Mesenchymal stem cell (in vitro differentiated cells and primary cell): ENCODE measurements at regions not wholly inside any gene's neighbourhood (a gene's known extent, or its start where the extent isn't known, plus 50 kb on each side); places are given as distances from the start of the nearest gene placed in this dataset.

Experiments used
- DNase-seq: peaks from one replicate; pipeline ENCODE4 v3.0.0-alpha.2; 2013
- H2AFZ ChIP-seq: one replicate; pipeline ENCODE4 v1.6.1; 2013; ENCODE audit warnings: low read depth, mild to moderate bottlenecking, control low read depth, inconsistent platforms, low read length, moderate library complexity
- H2AK5ac ChIP-seq: 2 replicates; pipeline ENCODE4 v1.6.1; 2013; ENCODE audit warnings: low read length, moderate library complexity, mild to moderate bottlenecking, inconsistent platforms; ENCODE audit not compliant: severe bottlenecking
- H2BK120ac ChIP-seq: one replicate; pipeline ENCODE4 v1.6.1; 2013; ENCODE audit warnings: low read depth, mild to moderate bottlenecking, inconsistent platforms, low read length, moderate library complexity
- H2BK12ac ChIP-seq, 2 experiments: one replicate each; pipeline ENCODE4 v1.6.1; 2013; ENCODE audit warnings: inconsistent platforms in 2 of 2, low read length in 2 of 2, mild to moderate bottlenecking in 2 of 2, moderate library complexity in 2 of 2, control low read depth in 1 of 2
- H2BK15ac ChIP-seq: one replicate; pipeline ENCODE4 v1.6.1; 2013; ENCODE audit warnings: mild to moderate bottlenecking, low read depth, inconsistent platforms; ENCODE audit not compliant: poor library complexity, severe bottlenecking
- H2BK5ac ChIP-seq: 2 replicates; pipeline ENCODE4 v1.6.1; 2013; ENCODE audit warnings: low read depth, mild to moderate bottlenecking, low read length, control low read depth, inconsistent platforms; ENCODE audit not compliant: poor library complexity, severe bottlenecking
- H3K14ac ChIP-seq, 2 experiments: one replicate each; pipeline ENCODE4 v1.6.1; 2013; ENCODE audit warnings: inconsistent platforms in 2 of 2, low read length in 2 of 2, control low read depth in 1 of 2, mild to moderate bottlenecking in 1 of 2, moderate library complexity in 1 of 2
- H3K18ac ChIP-seq, 2 experiments: one replicate each; pipeline ENCODE4 v1.6.1; 2013; ENCODE audit warnings: inconsistent platforms in 2 of 2, low read length in 2 of 2, control low read depth in 1 of 2, low read depth in 1 of 2, mild to moderate bottlenecking in 1 of 2
- H3K23ac ChIP-seq, 2 experiments: one replicate each; pipeline ENCODE4 v1.6.1; 2013; ENCODE audit warnings: inconsistent platforms in 2 of 2, low read length in 2 of 2, mild to moderate bottlenecking in 2 of 2, moderate library complexity in 2 of 2, control low read depth in 1 of 2
- H3K27ac ChIP-seq: 2 replicates; pipeline ENCODE4 v1.5.1; 2013; ENCODE audit warnings: mild to moderate bottlenecking, moderate library complexity, low read length, control low read depth, inconsistent platforms; ENCODE audit not compliant: poor library complexity, severe bottlenecking
- H3K27me3 ChIP-seq, 2 experiments: 2 replicates each; pipeline versions ENCODE4 v1.6.1 to v1.7.0; 2013; ENCODE audit warnings: low read length in 2 of 2, mild to moderate bottlenecking in 2 of 2, moderate library complexity in 2 of 2, control low read depth in 1 of 2, inconsistent platforms in 1 of 2; ENCODE audit not compliant: control insufficient read depth in 1 of 2, insufficient read depth in 1 of 2
- H3K36me3 ChIP-seq, 2 experiments: 2 replicates each; pipeline versions ENCODE4 v1.6.1 to v1.7.0; 2013; ENCODE audit warnings: low read length in 2 of 2, control low read depth in 1 of 2, inconsistent platforms in 1 of 2, low read depth in 1 of 2, mild to moderate bottlenecking in 1 of 2; ENCODE audit not compliant: insufficient read depth in 2 of 2, control insufficient read depth in 1 of 2
- H3K4ac ChIP-seq, 2 experiments: one replicate each; pipeline ENCODE4 v1.6.1; 2013; ENCODE audit warnings: inconsistent platforms in 2 of 2, low read length in 2 of 2, mild to moderate bottlenecking in 2 of 2, moderate library complexity in 2 of 2, control low read depth in 1 of 2, low read depth in 1 of 2
- H3K4me1 ChIP-seq: 2 replicates; pipeline ENCODE4 v1.6.1; 2013; ENCODE audit warnings: low read depth, low read length, control low read depth; ENCODE audit not compliant: control insufficient read depth, insufficient read depth
- H3K4me2 ChIP-seq: 2 replicates; pipeline ENCODE4 v1.6.1; 2013; ENCODE audit warnings: low read length, mild to moderate bottlenecking, inconsistent platforms; ENCODE audit not compliant: poor library complexity, severe bottlenecking
- H3K4me3 ChIP-seq, 2 experiments: 2 replicates each; pipeline versions ENCODE4 v1.5.1 to v1.7.0; 2013; ENCODE audit warnings: low read length in 2 of 2, mild to moderate bottlenecking in 2 of 2, control low read depth in 1 of 2, low read depth in 1 of 2; ENCODE audit not compliant: insufficient read depth in 1 of 2
- H3K79me1 ChIP-seq: replicated peaks from 2 replicates; pipeline ENCODE4 v1.6.1; 2013; ENCODE audit warnings: mild to moderate bottlenecking, control low read depth, low read length, inconsistent platforms; ENCODE audit not compliant: poor library complexity, severe bottlenecking
- H3K9ac ChIP-seq: 2 replicates; pipeline ENCODE4 v1.7.0; 2013; ENCODE audit warnings: mild to moderate bottlenecking, low read length, moderate library complexity
- H3K9me3 ChIP-seq: 2 replicates; pipeline ENCODE4 v1.7.0; 2013; ENCODE audit warnings: mild to moderate bottlenecking, low read length; ENCODE audit not compliant: control insufficient read depth
- H4K8ac ChIP-seq: one replicate; pipeline ENCODE4 v1.6.1; 2013; ENCODE audit warnings: inconsistent platforms, mild to moderate bottlenecking, low read length, moderate library complexity
- H4K91ac ChIP-seq: one replicate; pipeline ENCODE4 v1.6.1; 2013; ENCODE audit warnings: mild to moderate bottlenecking, low read length, inconsistent platforms
- WGBS: methylation state at CpG from one replicate; pipeline ENCODE4 v1.1.7; 2013; ENCODE audit warnings: mixed read lengths; 5-methylcytosine and 5-hydroxymethylcytosine counted together

GRCh38 chrX:124530803-124531202 lies 184.4 kb downstream of the SH2D1A start:
- H3K27me3 ChIP-seq: no peaks in the 10 kb centered on the region
- no peak overlapping the region for H3K4me3 ChIP-seq
- no peak overlapping the region for H3K4me2 ChIP-seq
- no peak overlapping the region for H3K27ac ChIP-seq
- no peaks in the 10 kb centered on the region for H3K9me3 ChIP-seq
- H4K91ac ChIP-seq: no peak overlapping the region
- no peak overlapping the region for H3K18ac ChIP-seq
- DNase-seq: no peak
- no peak overlapping the region for H3K23ac ChIP-seq
- no peaks in the 10 kb centered on the region for H3K79me1 ChIP-seq
- H2BK120ac ChIP-seq: no peak overlapping the region
- no peak overlapping the region for H3K14ac ChIP-seq
- no peaks in the 10 kb centered on the region for H3K4me1 ChIP-seq
- no peak overlapping the region for H2BK15ac ChIP-seq
- no peak overlapping the region for H2AK5ac ChIP-seq
- 67% methylated on average over 1 of the region's 1 CpG for WGBS
- H2BK5ac ChIP-seq: no peak overlapping the region
- no peak overlapping the region for H4K8ac ChIP-seq
- H3K4ac ChIP-seq: no peak overlapping the region
- no peak overlapping the region for H2AFZ ChIP-seq
- no peak overlapping the region for H2BK12ac ChIP-seq
- H3K9ac ChIP-seq: no peak overlapping the region
- no peaks in the 10 kb centered on the region for H3K36me3 ChIP-seq

DNA sequence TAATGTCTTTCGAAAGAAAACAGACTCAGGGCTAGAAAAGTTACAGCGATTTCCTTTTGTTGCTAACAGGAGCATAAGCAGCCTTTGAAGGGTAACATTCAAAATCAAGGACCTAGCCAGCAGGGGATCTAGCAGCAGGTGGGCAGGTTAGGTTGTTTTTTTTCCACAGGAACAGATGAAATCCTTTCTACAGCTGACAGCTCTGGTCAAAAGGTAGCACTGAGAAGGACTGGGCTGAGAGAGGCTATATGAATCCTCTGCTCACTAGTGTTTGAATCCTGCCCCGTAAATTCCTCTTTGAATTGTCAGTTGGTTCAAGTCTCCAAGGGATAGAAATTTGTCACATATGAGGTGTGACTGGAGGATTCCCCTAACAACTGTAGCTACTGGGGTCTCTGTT lies 188.2 kb downstream of the SH2D1A start:
- no peak overlapping the region for H3K4ac ChIP-seq
- H3K27ac ChIP-seq: no peak overlapping the region
- no peak overlapping the region for H4K8ac ChIP-seq

GRCh38 chrX:124540474-124540873 lies 194.1 kb downstream of the SH2D1A start:
- no peak overlapping the region for H3K14ac ChIP-seq
- H3K23ac ChIP-seq: no peak overlapping the region
- H3K4me3 ChIP-seq: no peak overlapping the region
- H2BK15ac ChIP-seq: no peak overlapping the region
- no peak overlapping the region for H2BK12ac ChIP-seq
- H4K91ac ChIP-seq: no peak overlapping the region
- DNase-seq: no peak
- H3K18ac ChIP-seq: no peak overlapping the region
- H3K27ac ChIP-seq: no peak overlapping the region
- H4K8ac ChIP-seq: no peak overlapping the region
- no peak overlapping the region for H2AK5ac ChIP-seq
- no peaks in the 10 kb centered on the region for H3K36me3 ChIP-seq
- H3K4me2 ChIP-seq: no peak overlapping the region
- no peak overlapping the region for H2BK5ac ChIP-seq
- WGBS: 95% methylated on average over 4 of the region's 5 CpGs
- H3K9ac ChIP-seq: no peak overlapping the region
- no peaks in the 10 kb centered on the region for H3K79me1 ChIP-seq
- no peak overlapping the region for H2AFZ ChIP-seq
- H3K27me3 ChIP-seq: no peaks in the 10 kb centered on the region
- no peaks in the 10 kb centered on the region for H3K4me1 ChIP-seq
- H3K4ac ChIP-seq: no peak overlapping the region
- peaks cover 3% of the 10 kb centered on the region for H3K9me3 ChIP-seq
- H2BK120ac ChIP-seq: no peak overlapping the region

More for the DNA sequence above, 188.2 kb downstream of the SH2D1A start:
- Histone ChIP-seq H4K91ac (no peak overlapping the region), H3K9ac (no peak overlapping the region), H3K14ac (no peak overlapping the region), H3K27me3 (no peaks in the 10 kb centered on the region), H3K23ac (no peak overlapping the region), H3K4me3 (no peak overlapping the region), H2AFZ (no peak overlapping the region), H3K18ac (no peak overlapping the region), H2BK5ac (no peak overlapping the region), H3K9me3 (no peaks in the 10 kb centered on the region), H3K36me3 (no peaks in the 10 kb centered on the region), H2BK15ac (no peak overlapping the region), H2BK12ac (no peak overlapping the region), H3K79me1 (no peaks in the 10 kb centered on the region), H3K4me1 (no peaks in the 10 kb centered on the region), H2AK5ac (no peak overlapping the region), H2BK120ac (no peak overlapping the region), H3K4me2 (no peak overlapping the region)
- WGBS: 17% methylated on average over 3 of the region's 3 CpGs
- no peak for DNase-seq

GRCh38 chrX:124548571-124548970 lies 202.2 kb downstream of the SH2D1A start:
- Histone ChIP-seq H2BK120ac (no peak overlapping the region), H3K27ac (no peak overlapping the region), H3K79me1 (no peaks in the 10 kb centered on the region), H3K4ac (no peak overlapping the region), H3K14ac (no peak overlapping the region), H4K8ac (no peak overlapping the region), H3K27me3 (no peaks in the 10 kb centered on the region), H3K4me3 (no peak overlapping the region), H2AFZ (no peak overlapping the region), H3K4me1 (no peaks in the 10 kb centered on the region), H3K36me3 (no peaks in the 10 kb centered on the region), H3K18ac (peak overlapping the region in 1 of 2 experiments; percentile 21), H3K4me2 (no peak overlapping the region), H3K23ac (no peak overlapping the region), H2BK12ac (no peak overlapping the region), H4K91ac (no peak overlapping the region), H2BK15ac (peak overlapping the region; percentile 52), H3K9ac (no peak overlapping the region), H3K9me3 (no peaks in the 10 kb centered on the region), H2BK5ac (no peak overlapping the region), H2AK5ac (no peak overlapping the region)
- 28% methylated on average over 6 of the region's 6 CpGs for WGBS
- no peak for DNase-seq
